ENCODE measurements at regions not wholly inside any gene's neighbourhood (a gene's known extent, or its start where the extent isn't known, plus 50 kb on each side); places are given as distances from the start of the nearest gene placed in this dataset.
"Not testable (repeated sequence)": the region's sequence is repeated elsewhere in the genome, so short reads cannot be mapped to it uniquely, and the experiment has no call there.

DNA sequence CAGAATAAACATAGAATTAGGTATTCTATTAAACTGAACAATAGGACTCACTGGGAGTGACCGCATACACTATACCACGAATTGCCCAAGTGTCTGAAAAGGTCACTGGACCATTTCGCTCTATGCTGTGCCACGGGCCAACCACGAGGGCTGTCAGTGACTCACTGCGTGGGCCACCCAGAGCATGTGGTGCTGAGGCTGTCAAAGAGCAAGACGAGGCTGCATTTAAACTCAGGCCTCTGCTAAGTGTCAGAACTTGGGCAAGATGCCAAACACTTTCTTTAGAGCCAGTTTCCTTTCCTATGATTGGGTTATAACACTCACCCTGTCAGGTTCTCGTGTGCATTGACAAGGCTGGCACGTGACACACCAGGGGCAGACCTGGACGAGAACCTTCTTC, 97.5 kb downstream of the SH3YL1 start:
- no peak overlapping the region for H3K27ac Mint-ChIP-seq
- intact Hi-C loops (cut with micrococcal nuclease): no loop called here
- H3K4me3 Mint-ChIP-seq: no peak overlapping the region
- H3K36me3 Mint-ChIP-seq (ENCODE audit: low read depth): no peaks in the 10 kb centered on the region
- H3K9me3 Mint-ChIP-seq: peaks cover 2% of the 10 kb centered on the region
- CTCF ChIA-PET: no interaction called here
- DNase-seq: no peak
- H3K27me3 Mint-ChIP-seq (ENCODE audit: low read depth): peaks cover 1% of the 10 kb centered on the region
- H3K4me1 Mint-ChIP-seq (ENCODE audit: low read depth): peaks cover 11% of the 10 kb centered on the region

DNA sequence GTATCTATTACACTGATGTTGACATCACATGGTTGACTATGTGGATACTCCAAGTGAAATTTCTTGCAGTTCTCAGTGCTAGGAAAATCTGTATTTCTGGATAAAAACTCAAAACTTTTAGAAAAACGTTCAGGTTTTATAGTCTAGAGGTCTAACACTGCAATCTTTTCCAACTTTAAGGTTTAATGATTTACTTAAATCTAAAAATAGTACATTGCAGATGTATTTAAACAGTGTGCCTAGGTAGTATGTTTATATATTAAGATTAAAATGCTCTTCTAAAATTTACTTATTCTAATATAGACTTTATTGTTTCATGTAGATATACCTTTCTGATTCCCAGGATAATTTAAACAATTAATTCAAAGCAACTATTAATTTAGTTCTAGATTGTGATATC, 98.3 kb downstream of the SH3YL1 start:
- H3K27me3 Mint-ChIP-seq (ENCODE audit: low read depth): peaks cover 5% of the 10 kb centered on the region
- H3K36me3 Mint-ChIP-seq (ENCODE audit: low read depth): no peaks in the 10 kb centered on the region
- intact Hi-C loops (cut with micrococcal nuclease): no loop called here
- CTCF ChIA-PET: no interaction called here
- no peak for DNase-seq
- peaks cover 11% of the 10 kb centered on the region for H3K4me1 Mint-ChIP-seq (ENCODE audit: low read depth)
- H3K27ac Mint-ChIP-seq: no peak overlapping the region
- peaks cover 2% of the 10 kb centered on the region for H3K9me3 Mint-ChIP-seq
- no peak overlapping the region for H3K4me3 Mint-ChIP-seq

- Mint-ChIP-seq H3K9me3 (peaks cover 2% of the 10 kb centered on the region), H3K27me3 (ENCODE audit: low read depth) (peaks cover 5% of the 10 kb centered on the region), H3K4me1 (ENCODE audit: low read depth) (peaks cover 11% of the 10 kb centered on the region), H3K36me3 (ENCODE audit: low read depth) (no peaks in the 10 kb centered on the region), H3K27ac (no peak overlapping the region), H3K4me3 (no peak overlapping the region)
- CTCF ChIA-PET: interaction anchor here (0.6 kb wide), 1 partner anchor 420 kb away, joined by 3 read pairs; no protein-coding TSS in a partner anchor
- no peak for DNase-seq
- intact Hi-C loops (cut with micrococcal nuclease): no loop called here
These were observed 101.1 kb downstream of the SH3YL1 start for GRCh38 chr2:162473-163382.

GRCh38 chr2:161729-162128, 102.1 kb downstream of the SH3YL1 start:
- Mint-ChIP-seq H3K27ac (no peak overlapping the region), H3K27me3 (ENCODE audit: low read depth) (peaks cover 5% of the 10 kb centered on the region), H3K4me3 (no peak overlapping the region), H3K36me3 (ENCODE audit: low read depth) (no peaks in the 10 kb centered on the region), H3K4me1 (ENCODE audit: low read depth) (peaks cover 10% of the 10 kb centered on the region), H3K9me3 (peaks cover 2% of the 10 kb centered on the region)
- intact Hi-C loops (cut with micrococcal nuclease): no loop called here
- CTCF ChIA-PET: interaction anchor here (0.6 kb wide), 1 partner anchor 421 kb away, joined by 3 read pairs; no protein-coding TSS in a partner anchor
- DNase-seq: no peak

- H3K4me1 Mint-ChIP-seq (ENCODE audit: low read depth): peaks cover 5% of the 10 kb centered on the region
- no peak overlapping the region for H3K27ac Mint-ChIP-seq
- H3K9me3 Mint-ChIP-seq: no peaks in the 10 kb centered on the region
- intact Hi-C loops (cut with micrococcal nuclease): no loop called here
- no peaks in the 10 kb centered on the region for H3K36me3 Mint-ChIP-seq (ENCODE audit: low read depth)
- no peaks in the 10 kb centered on the region for H3K27me3 Mint-ChIP-seq (ENCODE audit: low read depth)
- H3K4me3 Mint-ChIP-seq: no peak overlapping the region
- CTCF ChIA-PET: no interaction called here
- DNase-seq: no peak
These were observed 105.4 kb upstream of the FAM110C start for GRCh38 chr2:151553-152334.

DNA sequence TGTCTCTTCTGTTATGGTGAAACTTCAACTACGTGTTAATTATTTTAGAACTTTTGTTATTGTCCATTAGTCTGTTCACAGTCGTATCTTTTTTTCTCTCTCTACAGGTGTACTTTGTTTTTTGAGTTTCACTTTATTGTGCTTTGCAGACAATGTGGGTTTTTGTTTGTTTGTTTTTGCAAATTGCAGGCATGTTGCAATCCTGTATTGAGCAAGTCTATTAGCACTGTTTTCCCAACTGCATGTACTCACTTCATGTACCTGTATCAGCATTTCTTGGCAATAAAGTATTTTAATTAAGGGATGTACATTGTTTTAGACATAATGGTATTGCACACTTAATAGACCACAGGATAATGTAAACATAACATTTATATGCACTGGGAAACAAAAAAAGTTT, 99.1 kb upstream of the FAM110C start:
- DNase-seq: no peak
- no peak overlapping the region for H3K4me3 Mint-ChIP-seq
- H3K9me3 Mint-ChIP-seq: no peaks in the 10 kb centered on the region
- no peaks in the 10 kb centered on the region for H3K36me3 Mint-ChIP-seq (ENCODE audit: low read depth)
- H3K27me3 Mint-ChIP-seq (ENCODE audit: low read depth): no peaks in the 10 kb centered on the region
- intact Hi-C loops (cut with micrococcal nuclease): no loop called here
- no peak overlapping the region for H3K27ac Mint-ChIP-seq
- CTCF ChIA-PET: interaction anchor here (0.6 kb wide), 1 partner anchor 45 kb away, joined by 4 read pairs; no protein-coding TSS in a partner anchor
- H3K4me1 Mint-ChIP-seq (ENCODE audit: low read depth): peaks cover 5% of the 10 kb centered on the region

- no peak overlapping the region for H3K4me3 Mint-ChIP-seq
These were observed 95.3 kb upstream of the FAM110C start for GRCh38 chr2:141611-142010.

GRCh38 chr2:136666-137065, 90.4 kb upstream of the FAM110C start:
- Mint-ChIP-seq H3K27me3 (ENCODE audit: low read depth) (peaks cover 2% of the 10 kb centered on the region), H3K4me3 (no peak overlapping the region), H3K4me1 (ENCODE audit: low read depth) (no peaks in the 10 kb centered on the region), H3K9me3 (no peaks in the 10 kb centered on the region), H3K27ac (no peak overlapping the region), H3K36me3 (ENCODE audit: low read depth) (no peaks in the 10 kb centered on the region)
- no peak for DNase-seq
- intact Hi-C loops (cut with micrococcal nuclease): no loop called here
- CTCF ChIA-PET: no interaction called here

More at GRCh38 chr2:141611-142010, 95.3 kb upstream of the FAM110C start:
- no peak for DNase-seq
- Mint-ChIP-seq H3K4me1 (ENCODE audit: low read depth) (no peaks in the 10 kb centered on the region), H3K36me3 (ENCODE audit: low read depth) (no peaks in the 10 kb centered on the region), H3K27ac (no peak overlapping the region), H3K27me3 (ENCODE audit: low read depth) (no peaks in the 10 kb centered on the region), H3K9me3 (no peaks in the 10 kb centered on the region)
- CTCF ChIA-PET: interaction anchor here (0.6 to 1.6 kb wide), 4 partner anchors 10 to 122 kb away, joined by 3 to 8 read pairs (median 3); no protein-coding TSS in a partner anchor
- intact Hi-C loops (cut with micrococcal nuclease): no loop called here

DNA sequence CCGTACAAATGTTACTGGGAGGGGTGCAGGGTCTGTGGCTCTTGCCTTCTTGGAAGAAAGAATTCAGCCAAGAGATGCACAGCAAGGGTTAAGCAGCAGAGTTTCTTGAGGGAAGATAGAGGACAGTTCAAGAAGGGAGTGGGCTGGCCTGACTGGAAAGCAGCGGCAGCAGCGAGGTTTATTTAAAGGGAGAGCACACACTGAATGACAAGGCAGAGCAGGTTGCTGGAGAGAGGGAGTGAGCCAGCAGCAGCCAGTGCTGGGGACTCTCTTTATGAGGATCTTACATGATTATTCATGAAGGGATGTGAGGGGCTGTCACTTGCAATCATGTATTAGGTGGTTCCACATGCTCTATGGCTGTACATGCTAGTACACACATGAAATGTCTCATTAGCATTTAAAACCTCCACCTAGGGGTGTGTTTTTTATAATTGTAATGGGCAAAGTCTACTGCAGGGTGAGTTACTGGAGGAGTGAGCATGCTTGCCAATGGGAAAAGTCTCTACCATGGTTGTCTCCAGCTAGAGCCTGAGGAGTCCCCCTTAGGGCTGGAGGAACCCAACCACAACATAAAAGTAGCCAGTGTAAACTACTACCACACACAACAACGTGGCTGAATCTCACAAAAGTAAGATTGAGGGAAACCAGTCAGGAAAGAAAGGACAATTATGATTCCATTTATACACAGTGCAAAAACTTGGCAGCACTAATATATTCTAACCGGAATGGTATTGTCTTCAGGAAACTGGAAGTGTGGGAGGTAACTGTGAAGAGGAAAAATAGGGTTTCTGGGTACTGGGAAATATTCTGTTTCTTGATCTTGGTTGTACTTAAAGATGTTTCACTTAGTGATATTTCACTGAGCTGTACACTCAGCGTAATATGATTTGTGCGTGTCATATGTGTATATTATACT, 87.6 kb upstream of the FAM110C start:
- Mint-ChIP-seq H3K36me3 (ENCODE audit: low read depth) (peaks cover 1% of the 10 kb centered on the region), H3K4me1 (ENCODE audit: low read depth) (no peaks in the 10 kb centered on the region), H3K27ac (no peak overlapping the region), H3K4me3 (no peak overlapping the region), H3K9me3 (no peaks in the 10 kb centered on the region), H3K27me3 (ENCODE audit: low read depth) (peaks cover 7% of the 10 kb centered on the region)
- no peak for DNase-seq
- intact Hi-C loops (cut with micrococcal nuclease): no loop called here
- CTCF ChIA-PET: no interaction called here

GRCh38 chr2:126769-127168, 80.5 kb upstream of the FAM110C start:
- H3K27me3 Mint-ChIP-seq (ENCODE audit: low read depth); H3K4me1 Mint-ChIP-seq (ENCODE audit: low read depth); CTCF ChIA-PET; H3K36me3 Mint-ChIP-seq (ENCODE audit: low read depth); H3K9me3 Mint-ChIP-seq; DNase-seq; H3K27ac Mint-ChIP-seq; H3K4me3 Mint-ChIP-seq; intact Hi-C loops (cut with micrococcal nuclease): not testable (repeated sequence)

DNA sequence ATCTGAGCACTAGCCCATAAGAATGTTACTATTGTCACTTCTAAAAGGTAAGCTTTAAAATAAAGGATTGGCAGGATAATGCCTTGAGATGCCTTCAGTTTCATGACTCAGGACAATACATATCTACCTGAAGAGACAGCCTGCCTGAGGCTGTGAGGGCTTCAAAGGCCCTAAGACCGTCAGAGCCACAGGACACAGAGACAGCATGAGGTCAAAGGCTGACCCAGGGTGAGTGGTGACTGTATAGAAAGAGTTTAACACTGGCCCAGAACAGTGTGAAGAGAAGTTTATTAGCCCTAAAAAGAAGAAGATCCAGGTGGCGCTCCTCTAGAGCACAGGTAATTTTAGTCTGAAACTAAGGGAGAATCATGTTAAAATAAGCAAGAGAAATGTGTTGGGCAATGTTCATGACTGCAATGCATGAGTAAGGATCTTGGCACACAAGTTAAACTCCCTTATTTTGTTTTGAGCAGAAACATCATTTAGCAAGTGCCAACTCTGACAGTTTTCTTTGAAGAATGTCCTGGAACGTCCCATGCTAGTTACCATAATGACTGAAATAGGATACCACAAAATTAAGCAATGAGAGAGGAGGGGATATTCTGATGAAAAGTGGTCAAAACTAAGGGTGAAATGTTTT, 78.1 kb upstream of the FAM110C start:
- no peak overlapping the region for H3K27ac Mint-ChIP-seq
- intact Hi-C loops (cut with micrococcal nuclease): no loop called here
- H3K36me3 Mint-ChIP-seq (ENCODE audit: low read depth): peaks cover under 1% of the 10 kb centered on the region
- H3K4me1 Mint-ChIP-seq (ENCODE audit: low read depth): no peaks in the 10 kb centered on the region
- no peaks in the 10 kb centered on the region for H3K9me3 Mint-ChIP-seq
- H3K4me3 Mint-ChIP-seq: no peak overlapping the region
- CTCF ChIA-PET: no interaction called here
- no peaks in the 10 kb centered on the region for H3K27me3 Mint-ChIP-seq (ENCODE audit: low read depth)
- DNase-seq: no peak

Measured in activated naive CD4-positive, alpha-beta T cell treated with anti-CD3 and anti-CD28 coated beads for 36 hours (primary cell).